ENCODE measurements at regions not wholly inside any gene's neighbourhood (a gene's known extent, or its start where the extent isn't known, plus 50 kb on each side); places are given as distances from the start of the nearest gene placed in this dataset.

GRCh38 chr4:138675685-138676084, 339.9 kb upstream of the NOCT start:
- CTCF ChIA-PET: no interaction called here
- no CpG with 5 or more reads among the region's 5 CpGs for WGBS, 2 experiments (ENCODE audit: extremely low coverage in 2 of 2, insufficient read length in 1 of 2)
- no peak overlapping the region for H3K27ac ChIP-seq (ENCODE audit: insufficient read depth, low read length)
- H2AFZ ChIP-seq (replicated peaks; ENCODE audit: low read length, poor library complexity): no peak overlapping the region
- dilution Hi-C loops (cut with HindIII; ENCODE audit: low sequenced_read_pairs, unreplicated experiment) (no loop called here), intact Hi-C loops (cut with micrococcal nuclease) (no loop called here), in situ Hi-C loops (cut with MboI; ENCODE audit: low sequenced_read_pairs) (loop anchor here (25.0 kb wide), 3 partner anchors 863 to 1538 kb away; partner anchors contain the start of gene PCDH18)
- H3K9me1 ChIP-seq (ENCODE audit: insufficient read depth, low read length): no peaks in the 10 kb centered on the region
- BruUV-seq (replicated peaks): no TSS peak
- POLR2A ChIA-PET (ENCODE audit: unreplicated experiment): no interaction called here
- peaks cover 6% of the 10 kb centered on the region for H3K4me1 ChIP-seq (ENCODE audit: control insufficient read depth, insufficient read depth, low read length)
- no peak overlapping the region for H3K23ac ChIP-seq (ENCODE audit: low read depth, low read length)
- H3K9me3 ChIP-seq (ENCODE audit: control insufficient read depth, insufficient read depth, low read length): no peaks in the 10 kb centered on the region
- H4K91ac ChIP-seq (ENCODE audit: insufficient read depth, low read depth, low read length): no peak overlapping the region
- H3K14ac ChIP-seq (replicated peaks; ENCODE audit: low read depth, low read length): no peak overlapping the region
- no peak overlapping the region for H3K4me3 ChIP-seq (ENCODE audit: insufficient read depth, low read depth, low read length)
- H2BK120ac ChIP-seq (ENCODE audit: low read depth, low read length): no peak overlapping the region
- no peak overlapping the region for H3K18ac ChIP-seq (ENCODE audit: low read depth, low read length)
- no peaks in the 10 kb centered on the region for H3K79me1 ChIP-seq (ENCODE audit: low read depth in 1 of 2, low read length in 2 of 2)
- H3K4me2 ChIP-seq (ENCODE audit: low read depth, low read length): no peak overlapping the region
- no peak for TF ChIP-seq RAD21 (IDR thresholded peaks at IDR 0.05; ENCODE audit: low read length)
- ATAC-seq (ENCODE audit: low read depth): no peak
- no peak overlapping the region for H2BK20ac ChIP-seq (ENCODE audit: low read depth, low read length)
- no peak overlapping the region for H3K56ac ChIP-seq (ENCODE audit: extremely low read depth, insufficient read depth, low read length)
- H2BK5ac ChIP-seq (ENCODE audit: low read depth, low read length, poor library complexity, severe bottlenecking): no peak overlapping the region
- H3K9ac ChIP-seq (ENCODE audit: low read depth, low read length): no peak overlapping the region
- no peaks in the 10 kb centered on the region for H3K36me3 ChIP-seq (ENCODE audit: control insufficient read depth, insufficient read depth, low read length)
- H2AK9ac ChIP-seq (replicated peaks; ENCODE audit: low read depth, low read length, poor library complexity): no peak overlapping the region
- H2BK15ac ChIP-seq (ENCODE audit: low read depth, low read length): no peak overlapping the region
- H4K8ac ChIP-seq (ENCODE audit: low read depth in 2 of 2, low read length in 2 of 2): no peak overlapping the region
- DNase-seq: no peak
- no peaks in the 10 kb centered on the region for H4K20me1 ChIP-seq (ENCODE audit: insufficient read depth, low read length)
- no peaks in the 10 kb centered on the region for H3K27me3 ChIP-seq (ENCODE audit: control insufficient read depth, insufficient read depth, low read length)
- H4K5ac ChIP-seq (ENCODE audit: low read depth, low read length): no peak overlapping the region
- no peak overlapping the region for H2AK5ac ChIP-seq (ENCODE audit: low read depth, low read length)
- no peak overlapping the region for H3K4ac ChIP-seq (ENCODE audit: low read depth, low read length)
